ENCODE measurements at regions not wholly inside any gene's neighbourhood (a gene's known extent, or its start where the extent isn't known, plus 50 kb on each side); places are given as distances from the start of the nearest gene placed in this dataset.

DNA sequence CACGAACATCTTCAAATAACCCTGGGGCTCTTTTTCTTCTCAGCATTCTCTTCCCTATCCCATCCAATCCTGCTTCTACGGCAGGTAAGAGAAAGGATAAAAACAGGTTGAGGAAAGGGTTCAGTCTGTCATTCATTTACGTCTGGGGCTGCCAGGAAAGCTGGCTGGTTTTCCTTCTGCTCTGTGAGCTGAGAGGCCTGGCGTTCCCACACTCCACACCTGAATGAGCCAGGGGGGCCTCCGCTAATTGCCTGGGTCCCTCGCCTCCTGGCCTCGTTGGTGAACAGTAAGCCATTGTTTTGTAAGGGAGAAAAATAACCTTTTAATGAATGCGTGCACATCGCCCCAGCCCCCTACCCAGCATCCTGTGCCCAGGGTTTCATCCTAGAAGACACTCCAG, 70.8 kb upstream of the SIM2 start:
- no peak for DNase-seq

DNA sequence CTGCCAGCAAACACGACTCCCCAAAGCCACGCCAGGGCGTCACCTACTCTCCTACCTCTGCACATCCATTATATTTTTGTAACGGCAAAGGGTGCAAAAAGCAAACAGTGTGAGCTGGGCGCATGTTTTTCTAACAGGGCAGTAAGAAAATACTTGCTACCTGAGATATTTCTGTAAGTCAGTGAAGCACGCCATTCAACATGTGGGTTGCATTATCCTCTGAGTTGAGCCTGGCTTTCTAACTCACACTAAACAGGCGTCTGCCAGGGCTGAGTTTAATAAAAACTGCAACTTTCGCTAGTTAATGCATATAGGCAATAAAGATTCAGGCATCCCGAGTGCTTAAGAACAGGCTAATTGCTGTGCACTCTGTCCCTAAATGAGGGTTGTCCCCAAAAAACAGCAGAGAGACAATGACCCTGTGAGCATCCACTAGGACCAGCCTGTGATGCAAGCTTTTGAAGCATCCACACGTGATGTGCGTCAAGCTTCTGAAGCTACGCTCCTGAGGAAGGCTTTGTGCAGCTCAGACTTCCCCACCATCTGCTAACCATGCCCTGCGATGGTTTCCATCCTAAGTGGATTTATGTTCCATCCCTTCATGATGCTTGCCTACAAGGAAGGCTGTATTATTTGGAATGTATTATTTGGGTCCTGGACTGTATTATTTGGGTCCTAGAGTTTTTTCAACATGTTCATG, 70.0 kb upstream of the SIM2 start:
- DNase-seq = no peak

- DNase-seq = peak in 25 of 51 donors; percentile 3 to 67 (median 13)
These were observed 68.3 kb upstream of the SIM2 start for GRCh38 chr21:36630485-36631206.

DNA sequence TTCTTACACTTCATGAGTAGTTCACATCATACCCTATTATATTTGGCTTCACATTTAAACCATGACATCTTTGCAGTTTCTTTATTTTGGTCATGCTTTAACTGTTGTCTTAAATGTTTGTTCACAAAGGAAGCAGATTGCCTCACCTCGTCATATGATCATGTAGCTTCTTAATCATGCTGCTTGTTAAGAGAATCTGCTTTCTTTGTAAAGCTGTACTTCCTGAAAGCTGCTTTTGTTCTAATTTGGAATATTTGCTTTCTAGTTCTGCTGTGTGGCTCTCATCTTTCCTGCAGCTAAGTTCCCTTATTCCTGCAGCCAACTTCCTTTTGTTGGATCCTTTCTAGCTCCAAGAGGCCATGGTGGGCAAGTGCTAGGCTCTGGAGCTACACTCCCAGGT, 62.9 kb upstream of the SIM2 start:
- no peak for DNase-seq

GRCh38 chr21:36636439-36636838, 62.5 kb upstream of the SIM2 start:
- no peak for DNase-seq

GRCh38 chr21:36639769-36640168, 59.1 kb upstream of the SIM2 start:
- no peak for DNase-seq

DNA sequence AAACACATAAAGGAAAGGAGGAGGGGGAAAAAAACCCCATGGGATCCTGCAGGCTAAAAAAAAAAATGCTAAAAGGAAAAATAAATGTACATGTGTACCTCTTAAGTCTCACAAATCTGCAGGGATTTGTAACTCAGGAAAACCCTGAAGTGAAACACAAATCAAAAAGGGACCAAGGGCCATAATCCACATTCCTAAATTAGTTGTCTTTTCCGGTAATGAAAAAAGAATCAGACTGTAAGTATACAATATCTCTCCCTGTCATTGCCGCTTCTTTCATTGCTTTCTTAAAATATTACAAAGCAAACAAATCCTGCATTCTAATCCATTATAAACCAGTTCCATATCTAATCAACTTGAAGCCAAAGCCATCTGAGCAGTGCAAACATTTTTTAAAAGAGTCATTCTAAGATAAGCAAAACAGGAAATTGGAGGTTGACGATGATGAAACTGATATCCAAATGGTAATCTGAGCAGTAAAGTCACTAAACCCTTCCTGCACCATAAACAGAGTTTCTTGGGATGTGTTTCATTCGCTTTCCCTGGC, 58.7 kb upstream of the SIM2 start:
- no peak for DNase-seq

- DNase-seq = no peak
These were observed 58.1 kb upstream of the SIM2 start for GRCh38 chr21:36640721-36641244.

DNA sequence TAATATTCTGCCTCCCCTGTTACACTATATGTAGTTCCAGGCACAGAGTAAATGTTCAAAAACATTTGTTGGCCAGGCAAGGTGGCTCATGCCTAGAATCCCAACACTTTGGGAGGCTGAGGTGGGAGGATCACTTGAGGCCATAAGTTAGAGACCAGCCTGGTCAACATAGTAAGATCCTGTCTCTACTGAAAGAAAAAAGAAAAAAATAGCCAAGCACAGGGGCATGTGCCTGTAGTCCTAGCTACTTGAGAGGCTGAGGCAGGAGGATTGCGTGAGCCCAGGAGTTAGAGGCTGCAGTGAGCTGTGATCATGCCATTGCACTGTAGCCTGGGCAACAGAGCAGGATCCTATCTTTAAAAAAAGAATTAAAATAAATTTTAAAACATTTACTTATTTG, 57.6 kb upstream of the SIM2 start:
- no peak for DNase-seq

- no peak for DNase-seq
These were observed 57.0 kb upstream of the SIM2 start for GRCh38 chr21:36641886-36642285.

- no peak for DNase-seq
These were observed 56.1 kb upstream of the SIM2 start for GRCh38 chr21:36642777-36643176.

- no peak for DNase-seq
These were observed 55.3 kb upstream of the SIM2 start for GRCh38 chr21:36643374-36644250.

- no peak for DNase-seq
These were observed 52.9 kb upstream of the SIM2 start for GRCh38 chr21:36646011-36646410.

- DNase-seq = no peak
These were observed 52.3 kb upstream of the SIM2 start for GRCh38 chr21:36646645-36647044.

DNA sequence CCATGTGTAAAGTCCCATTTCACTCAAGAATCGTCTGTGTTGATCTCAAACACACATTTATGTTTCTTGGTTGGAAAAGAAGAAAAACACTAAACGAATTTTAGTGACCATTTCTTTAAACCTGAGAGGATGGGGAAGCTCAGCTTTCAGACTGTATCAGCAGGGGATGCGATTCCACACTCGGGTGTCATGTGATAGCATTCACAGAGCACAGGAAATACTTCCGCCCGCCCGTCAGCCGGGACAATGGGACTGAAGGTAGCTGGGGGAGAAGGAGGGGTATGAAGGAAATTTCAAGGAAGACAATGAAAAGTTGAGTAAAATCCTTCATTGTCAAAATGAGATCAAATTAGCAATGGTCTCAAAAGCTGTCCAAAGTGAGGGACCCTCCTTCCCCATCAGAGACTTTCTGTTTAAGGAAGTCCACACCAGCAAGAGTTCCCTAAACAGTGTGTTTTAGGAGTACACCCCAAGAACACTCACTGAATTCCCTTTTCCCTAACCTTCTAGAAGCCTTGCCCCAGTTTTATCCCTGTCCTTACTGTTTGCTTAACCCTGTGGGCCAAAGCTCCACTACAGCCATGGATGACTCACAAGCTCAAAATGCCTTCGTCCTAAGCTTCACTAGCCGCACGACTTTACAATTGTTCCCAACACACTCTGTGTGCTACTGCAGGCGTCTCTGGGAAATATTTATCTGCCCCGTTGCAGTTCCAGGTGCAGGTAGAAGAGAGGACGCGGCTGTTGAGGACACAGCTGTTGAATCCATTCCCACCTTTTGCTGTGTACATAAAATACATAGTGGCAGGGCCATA, 51.4 kb upstream of the SIM2 start:
- no peak for DNase-seq

All from hypothalamus (tissue), 51 donors.